Right ventricle myocardium superior (tissue), 1 donor: ENCODE measurements at regions not wholly inside any gene's neighbourhood (a gene's known extent, or its start where the extent isn't known, plus 50 kb on each side); places are given as distances from the start of the nearest gene placed in this dataset.

Source experiments
- ATAC-seq: fragments of 200-7000 bp; cut with Tn5 transposase; one replicate; pipeline ENCODE4 v1.9.1; 2020; ENCODE audit warnings: mild to moderate bottlenecking; ENCODE audit not compliant: poor library complexity
- DNase-seq: peaks from one replicate; pipeline ENCODE4 v3.0.0-alpha.2; 2020
- intact Hi-C: fragments of 100-400 bp; cut with DNase I; formaldehyde crosslinking; loops from one replicate; pipeline ENCODE4 v1.11.2; 2022
- donor health status: DM: no; HTN: yes; CAD: no; lungs with severe emphysema.

DNA sequence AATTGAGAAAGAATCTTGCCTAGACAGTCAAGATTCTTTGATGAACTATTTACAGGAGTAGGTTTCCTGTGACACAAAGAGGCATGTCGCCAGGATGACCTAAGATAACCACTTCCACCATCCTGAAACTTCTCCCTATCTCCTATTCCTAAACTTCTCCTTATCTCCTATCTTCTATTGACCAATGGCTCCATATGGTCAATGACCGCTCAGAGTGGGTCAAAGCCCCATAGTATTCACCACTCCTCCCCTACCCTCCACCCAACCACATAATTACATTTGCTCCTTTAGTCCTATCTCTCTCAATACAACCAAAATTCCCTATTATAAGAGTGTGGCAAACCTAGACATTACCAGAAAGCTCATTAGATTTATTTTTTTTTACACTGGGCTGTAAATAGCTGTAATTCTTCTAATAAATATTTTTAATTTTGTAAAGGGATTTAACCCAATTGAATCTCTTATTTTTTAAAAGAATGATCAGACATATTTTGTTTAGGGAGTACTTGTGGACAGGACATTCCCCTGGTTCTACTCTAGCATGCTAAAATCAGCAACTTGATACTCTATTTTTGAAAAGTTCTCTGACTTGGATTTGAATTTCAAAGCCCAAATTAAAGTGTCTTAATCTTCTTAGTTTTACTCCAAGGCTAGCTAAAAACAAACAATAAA is 416.0 kb upstream of the CCNH start:
- DNase-seq, result no peak
- intact Hi-C loops, result no loop called here
- no peak for ATAC-seq

DNA sequence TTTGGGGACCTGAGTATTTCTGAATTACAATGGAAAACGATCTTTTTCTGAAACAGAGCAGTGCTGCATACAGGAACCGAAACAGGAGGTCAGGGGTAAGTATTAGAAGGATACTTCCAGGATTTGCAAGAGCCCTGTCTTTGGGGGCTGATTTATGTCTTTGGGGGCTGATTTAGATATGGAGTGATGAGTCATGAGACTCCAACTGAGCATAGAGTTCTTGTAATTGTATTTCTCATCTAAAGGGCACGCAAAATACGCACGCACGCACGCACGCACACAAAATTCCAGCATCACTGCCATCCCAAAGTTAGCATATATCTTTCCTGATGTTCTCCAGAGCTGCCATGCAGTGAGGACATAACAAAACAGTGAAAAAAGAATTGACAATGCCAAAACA is 414.8 kb upstream of the CCNH start:
- ATAC-seq (no peak), DNase-seq (no peak)
- intact Hi-C loops, result no loop called here

- ATAC-seq, result no peak
- DNase-seq, result no peak
- intact Hi-C loops, result no loop called here
Measured at GRCh38 chr5:87826507-87826906, 413.8 kb upstream of the CCNH start.

DNA sequence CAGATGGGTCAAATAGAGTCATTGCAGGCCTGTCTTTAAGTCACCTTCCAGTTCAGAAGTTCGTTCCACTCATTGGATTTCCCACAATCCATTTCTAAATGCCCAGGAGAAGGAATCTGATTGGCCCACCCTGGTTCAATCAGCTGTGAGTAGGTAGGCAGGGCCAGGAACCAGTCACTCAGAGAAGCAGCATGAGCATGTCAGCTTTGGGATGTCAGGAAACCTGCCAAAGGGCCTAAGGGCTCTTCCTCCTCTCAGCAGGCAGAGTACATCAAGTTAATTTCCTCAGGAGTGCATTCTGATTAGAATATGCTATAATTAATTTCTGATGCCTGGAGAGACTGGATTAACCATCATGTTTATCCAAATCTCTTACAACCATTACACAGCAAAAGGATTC is 412.9 kb upstream of the CCNH start:
- DNase-seq, result no peak
- intact Hi-C loops, result no loop called here
- ATAC-seq, result no peak

- DNase-seq, result no peak
- intact Hi-C loops, result no loop called here
- no peak for ATAC-seq
Measured at GRCh38 chr5:87807783-87808182, 395.1 kb upstream of the CCNH start.

GRCh38 chr5:87803352-87803751 is 390.6 kb upstream of the CCNH start:
- intact Hi-C loops, result no loop called here

GRCh38 chr5:87791869-87792268 is 379.1 kb upstream of the CCNH start:
- intact Hi-C loops, result no loop called here
- ATAC-seq, result no peak
- DNase-seq, result no peak

More at GRCh38 chr5:87803352-87803751, 390.6 kb upstream of the CCNH start:
- DNase-seq (no peak), ATAC-seq (no peak)

GRCh38 chr5:87788416-87788815 is 375.7 kb upstream of the CCNH start:
- ATAC-seq, result no peak
- DNase-seq, result no peak
- intact Hi-C loops, result no loop called here

GRCh38 chr5:87787625-87788256 is 375.0 kb upstream of the CCNH start:
- DNase-seq (no peak), ATAC-seq (no peak)
- intact Hi-C loops, result no loop called here

DNA sequence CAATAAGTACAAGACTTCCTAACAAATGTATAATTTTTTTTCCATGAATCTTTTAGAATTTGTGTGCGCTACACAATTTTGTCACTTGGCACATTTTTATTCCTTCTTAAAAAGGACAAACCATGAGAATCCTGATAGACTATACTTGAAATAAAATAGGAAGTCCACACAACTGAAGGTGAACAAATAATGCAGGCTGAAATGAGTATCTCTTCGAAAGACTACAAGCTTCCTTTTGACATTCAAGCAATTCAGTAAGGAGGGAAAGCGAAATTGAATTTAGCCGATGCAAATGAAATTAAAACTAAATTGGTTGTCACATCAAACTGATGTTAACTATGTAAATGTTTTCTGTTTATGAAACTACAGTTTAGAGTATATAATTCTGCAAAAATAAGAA is 374.4 kb upstream of the CCNH start:
- no peak for DNase-seq
- intact Hi-C loops, result no loop called here
- no peak for ATAC-seq

GRCh38 chr5:87786471-87786870 is 373.7 kb upstream of the CCNH start:
- ATAC-seq, result no peak
- no peak for DNase-seq
- intact Hi-C loops, result no loop called here

- intact Hi-C loops, result no loop called here
- ATAC-seq (no peak), DNase-seq (no peak)
Measured at GRCh38 chr5:87785554-87786335, 373.0 kb upstream of the CCNH start.

GRCh38 chr5:87784879-87785495 is 372.3 kb upstream of the CCNH start:
- intact Hi-C loops, result no loop called here
- DNase-seq (no peak), ATAC-seq (no peak)

DNA sequence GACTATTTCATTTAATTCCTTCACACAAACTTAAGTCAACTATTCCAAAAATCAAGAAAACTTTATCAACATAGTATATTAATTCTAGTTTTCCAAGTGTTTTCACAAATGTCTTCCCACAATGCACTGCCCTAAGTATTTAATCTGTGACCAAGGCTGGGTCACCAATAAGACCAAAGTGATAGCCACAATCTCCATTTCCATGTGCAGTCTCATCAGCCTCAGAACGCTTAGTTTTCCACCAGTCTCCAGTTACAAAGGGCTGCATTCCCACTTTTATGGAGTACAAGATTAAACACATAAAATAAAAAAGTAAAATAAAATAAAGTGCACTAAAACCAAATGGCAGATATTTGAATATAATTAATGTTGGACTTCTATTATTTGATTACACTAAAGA is 371.6 kb upstream of the CCNH start:
- intact Hi-C loops, result no loop called here
- DNase-seq, result no peak
- ATAC-seq, result no peak

DNA sequence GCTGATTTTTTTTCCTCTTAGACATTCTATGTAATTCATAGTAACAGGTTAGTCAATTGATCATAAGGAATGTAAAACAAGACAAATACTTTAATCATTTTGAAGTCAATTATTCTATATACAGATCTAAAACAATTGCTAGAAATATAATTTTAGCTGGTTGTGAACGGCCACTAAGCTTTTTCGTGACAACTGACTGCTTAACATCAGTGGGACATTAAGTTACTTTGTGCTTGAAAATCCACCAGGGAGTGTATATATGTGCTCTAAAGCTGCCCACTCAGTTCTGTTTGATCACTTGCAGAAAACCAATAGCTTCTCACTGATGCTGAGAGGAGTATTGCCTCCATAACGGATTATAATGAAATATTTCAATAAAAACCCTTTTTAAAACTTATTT is 370.2 kb upstream of the CCNH start:
- intact Hi-C loops, result no loop called here
- DNase-seq (no peak), ATAC-seq (no peak)

- ATAC-seq, result no peak
- DNase-seq, result no peak
- intact Hi-C loops, result loop anchor here (2.0 kb wide), 1 partner anchor 909 kb away; no protein-coding TSS in a partner anchor
Measured at GRCh38 chr5:87781976-87782375, 369.2 kb upstream of the CCNH start.

- ATAC-seq, result peak; percentile 98
- DNase-seq, result peak; percentile 74
Measured at GRCh38 chr5:87780831-87781760, 368.4 kb upstream of the CCNH start.

DNA sequence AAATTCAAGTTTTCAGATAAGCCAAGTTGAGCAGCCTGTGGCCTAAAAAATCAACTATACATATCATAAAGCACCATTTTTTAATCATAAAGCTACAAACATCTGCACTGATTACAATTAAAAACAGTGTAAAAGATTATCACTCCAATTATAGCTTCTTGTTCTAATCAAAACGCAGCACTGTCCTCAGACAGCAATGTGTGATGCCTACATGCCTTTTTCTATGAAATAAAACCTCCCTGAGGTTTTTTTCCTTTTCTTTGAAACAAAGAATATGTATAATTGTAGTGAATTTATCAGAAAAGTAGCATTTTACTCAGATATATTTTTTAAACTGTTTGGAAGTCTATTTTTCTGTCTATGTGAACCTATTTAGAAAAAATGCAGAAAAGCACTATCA is 366.1 kb upstream of the CCNH start:
- ATAC-seq (no peak), DNase-seq (no peak)
- intact Hi-C loops, result no loop called here

More at GRCh38 chr5:87780831-87781760, 368.4 kb upstream of the CCNH start:
- intact Hi-C loops, result loop anchor here (2.0 kb wide), 1 partner anchor 910 kb away; no protein-coding TSS in a partner anchor
